ENCODE measurements at regions not wholly inside any gene's neighbourhood (a gene's known extent, or its start where the extent isn't known, plus 50 kb on each side); places are given as distances from the start of the nearest gene placed in this dataset.

GRCh38 chr4:136743238-136743637, 789.1 kb downstream of the PCDH18 start:
- TF ChIP-seq, protein P1, sequence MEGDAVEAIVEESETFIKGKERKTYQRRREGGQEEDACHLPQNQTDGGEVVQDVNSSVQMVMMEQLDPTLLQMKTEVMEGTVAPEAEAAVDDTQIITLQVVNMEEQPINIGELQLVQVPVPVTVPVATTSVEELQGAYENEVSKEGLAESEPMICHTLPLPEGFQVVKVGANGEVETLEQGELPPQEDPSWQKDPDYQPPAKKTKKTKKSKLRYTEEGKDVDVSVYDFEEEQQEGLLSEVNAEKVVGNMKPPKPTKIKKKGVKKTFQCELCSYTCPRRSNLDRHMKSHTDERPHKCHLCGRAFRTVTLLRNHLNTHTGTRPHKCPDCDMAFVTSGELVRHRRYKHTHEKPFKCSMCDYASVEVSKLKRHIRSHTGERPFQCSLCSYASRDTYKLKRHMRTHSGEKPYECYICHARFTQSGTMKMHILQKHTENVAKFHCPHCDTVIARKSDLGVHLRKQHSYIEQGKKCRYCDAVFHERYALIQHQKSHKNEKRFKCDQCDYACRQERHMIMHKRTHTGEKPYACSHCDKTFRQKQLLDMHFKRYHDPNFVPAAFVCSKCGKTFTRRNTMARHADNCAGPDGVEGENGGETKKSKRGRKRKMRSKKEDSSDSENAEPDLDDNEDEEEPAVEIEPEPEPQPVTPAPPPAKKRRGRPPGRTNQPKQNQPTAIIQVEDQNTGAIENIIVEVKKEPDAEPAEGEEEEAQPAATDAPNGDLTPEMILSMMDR (IDR thresholded peaks at IDR 0.05 in 2 of 3, conservative IDR thresholded peaks at IDR 0.05 in 1 of 3; ENCODE audit: borderline replicate concordance in 1 of 3, insufficient read depth in 1 of 3, low read depth in 2 of 3, low read length in 2 of 3), result no peak
- TF ChIP-seq TCF7L2 (IDR thresholded peaks at IDR 0.05; ENCODE audit: borderline replicate concordance, extremely low read depth, insufficient read depth, insufficient read length) (no peak), CEBPB (IDR thresholded peaks at IDR 0.05; ENCODE audit: low read depth) (no peak), POLR2AphosphoS5 (IDR thresholded peaks at IDR 0.05; ENCODE audit: low read depth, low read length) (no peak), EZH2 (IDR thresholded peaks at IDR 0.05) (no peak), POLR2A (IDR thresholded peaks at IDR 0.05; ENCODE audit: borderline replicate concordance, extremely low read depth, insufficient read depth, insufficient read length) (no peak), JUND (IDR thresholded peaks at IDR 0.05) (no peak), YY1 (IDR thresholded peaks at IDR 0.05; ENCODE audit: extremely low read depth, insufficient replicate concordance, low read depth, low read length) (no peak), EZH2phosphoT487 (IDR thresholded peaks at IDR 0.05; ENCODE audit: borderline replicate concordance) (no peak), ATF3 (IDR thresholded peaks at IDR 0.05) (no peak), RAD21 (IDR thresholded peaks at IDR 0.05; ENCODE audit: low read depth) (no peak), SIN3A (IDR thresholded peaks at IDR 0.05; ENCODE audit: low read depth) (no peak), MAX (IDR thresholded peaks at IDR 0.05) (no peak)
- TF ChIP-seq, protein P2, sequence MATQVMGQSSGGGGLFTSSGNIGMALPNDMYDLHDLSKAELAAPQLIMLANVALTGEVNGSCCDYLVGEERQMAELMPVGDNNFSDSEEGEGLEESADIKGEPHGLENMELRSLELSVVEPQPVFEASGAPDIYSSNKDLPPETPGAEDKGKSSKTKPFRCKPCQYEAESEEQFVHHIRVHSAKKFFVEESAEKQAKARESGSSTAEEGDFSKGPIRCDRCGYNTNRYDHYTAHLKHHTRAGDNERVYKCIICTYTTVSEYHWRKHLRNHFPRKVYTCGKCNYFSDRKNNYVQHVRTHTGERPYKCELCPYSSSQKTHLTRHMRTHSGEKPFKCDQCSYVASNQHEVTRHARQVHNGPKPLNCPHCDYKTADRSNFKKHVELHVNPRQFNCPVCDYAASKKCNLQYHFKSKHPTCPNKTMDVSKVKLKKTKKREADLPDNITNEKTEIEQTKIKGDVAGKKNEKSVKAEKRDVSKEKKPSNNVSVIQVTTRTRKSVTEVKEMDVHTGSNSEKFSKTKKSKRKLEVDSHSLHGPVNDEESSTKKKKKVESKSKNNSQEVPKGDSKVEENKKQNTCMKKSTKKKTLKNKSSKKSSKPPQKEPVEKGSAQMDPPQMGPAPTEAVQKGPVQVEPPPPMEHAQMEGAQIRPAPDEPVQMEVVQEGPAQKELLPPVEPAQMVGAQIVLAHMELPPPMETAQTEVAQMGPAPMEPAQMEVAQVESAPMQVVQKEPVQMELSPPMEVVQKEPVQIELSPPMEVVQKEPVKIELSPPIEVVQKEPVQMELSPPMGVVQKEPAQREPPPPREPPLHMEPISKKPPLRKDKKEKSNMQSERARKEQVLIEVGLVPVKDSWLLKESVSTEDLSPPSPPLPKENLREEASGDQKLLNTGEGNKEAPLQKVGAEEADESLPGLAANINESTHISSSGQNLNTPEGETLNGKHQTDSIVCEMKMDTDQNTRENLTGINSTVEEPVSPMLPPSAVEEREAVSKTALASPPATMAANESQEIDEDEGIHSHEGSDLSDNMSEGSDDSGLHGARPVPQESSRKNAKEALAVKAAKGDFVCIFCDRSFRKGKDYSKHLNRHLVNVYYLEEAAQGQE (IDR thresholded peaks at IDR 0.05; ENCODE audit: low read depth), result no peak

All from HCT116 (cell line).